GM19025 (cell line): ENCODE measurements at regions not wholly inside any gene's neighbourhood (a gene's known extent, or its start where the extent isn't known, plus 50 kb on each side); places are given as distances from the start of the nearest gene placed in this dataset.

ENCODE experiments used
- ATAC-seq: cut with Tn5 transposase; IDR thresholded peaks from one replicate; pipeline ENCODE4 v1.9.1; 2021; ENCODE audit warnings: mild to moderate bottlenecking, low read depth, moderate library complexity; ENCODE audit not compliant: unreplicated experiment

- ATAC-seq = no peak
Observed at GRCh38 chr16:9185381-9185780, 93.9 kb downstream of the HAPSTR1 start.

- ATAC-seq = no peak
Observed at GRCh38 chr16:9186061-9186460, 94.6 kb downstream of the HAPSTR1 start.

- ATAC-seq = no peak
Observed at GRCh38 chr16:9188721-9189120, 97.3 kb downstream of the HAPSTR1 start.

- no peak for ATAC-seq
Observed at GRCh38 chr16:9191274-9191850, 99.9 kb downstream of the HAPSTR1 start.

- no peak for ATAC-seq
Observed at GRCh38 chr16:9192746-9193145, 101.3 kb downstream of the HAPSTR1 start.

- no peak for ATAC-seq
Observed at GRCh38 chr16:9195287-9195686, 103.8 kb downstream of the HAPSTR1 start.

- ATAC-seq = no peak
Observed at GRCh38 chr16:9197957-9198661, 106.7 kb downstream of the HAPSTR1 start.

GRCh38 chr16:9199311-9199710, 107.9 kb downstream of the HAPSTR1 start:
- ATAC-seq = no peak

- no peak for ATAC-seq
Observed at GRCh38 chr16:9199751-9200150, 108.3 kb downstream of the HAPSTR1 start.

- ATAC-seq = no peak
Observed at GRCh38 chr16:9203956-9204355, 112.5 kb downstream of the HAPSTR1 start.

GRCh38 chr16:9205661-9206060, 114.2 kb downstream of the HAPSTR1 start:
- no peak for ATAC-seq

GRCh38 chr16:9206156-9206555, 114.7 kb downstream of the HAPSTR1 start:
- no peak for ATAC-seq

- no peak for ATAC-seq
Observed at GRCh38 chr16:9212621-9213020, 121.2 kb downstream of the HAPSTR1 start.

- ATAC-seq = no peak
Observed at GRCh38 chr16:9219813-9220212, 128.4 kb downstream of the HAPSTR1 start.

- ATAC-seq = no peak
Observed at GRCh38 chr16:9225527-9226316, 134.3 kb downstream of the HAPSTR1 start.

GRCh38 chr16:9226924-9227323, 135.5 kb downstream of the HAPSTR1 start:
- no peak for ATAC-seq

- no peak for ATAC-seq
Observed at GRCh38 chr16:9231039-9231438, 139.6 kb downstream of the HAPSTR1 start.

- ATAC-seq = no peak
Observed at GRCh38 chr16:9232102-9232770, 140.8 kb downstream of the HAPSTR1 start.

GRCh38 chr16:9235867-9236266, 144.4 kb downstream of the HAPSTR1 start:
- ATAC-seq = no peak

GRCh38 chr16:9236319-9236718, 144.9 kb downstream of the HAPSTR1 start:
- no peak for ATAC-seq

- ATAC-seq = no peak
Observed at GRCh38 chr16:9238346-9238745, 146.9 kb downstream of the HAPSTR1 start.
